Trophoblast cell (in vitro differentiated cells and primary cell): ENCODE measurements at regions not wholly inside any gene's neighbourhood (a gene's known extent, or its start where the extent isn't known, plus 50 kb on each side); places are given as distances from the start of the nearest gene placed in this dataset.

Source experiments
- DNase-seq, 2 donors: peaks; one replicate each; pipeline ENCODE4 v3.0.0-alpha.2; 2016
- H2AFZ ChIP-seq: 2 replicates; pipeline ENCODE4 v1.6.1; 2013; ENCODE audit warnings: low read length, moderate library complexity, mild to moderate bottlenecking; ENCODE audit not compliant: insufficient read depth, poor library complexity
- H2AK5ac ChIP-seq: 2 replicates; pipeline ENCODE4 v1.6.1; 2013; ENCODE audit warnings: mild to moderate bottlenecking, low read length
- H2BK120ac ChIP-seq: 2 replicates; pipeline ENCODE4 v1.6.1; 2013; ENCODE audit warnings: low read length, mild to moderate bottlenecking, moderate library complexity; ENCODE audit not compliant: insufficient read depth, poor library complexity
- H2BK12ac ChIP-seq: 2 replicates; pipeline ENCODE4 v1.6.1; 2013; ENCODE audit warnings: mild to moderate bottlenecking, low read length, moderate library complexity
- H2BK5ac ChIP-seq: 2 replicates; pipeline ENCODE4 v1.6.1; 2013; ENCODE audit warnings: low read length, low read depth, moderate library complexity, mild to moderate bottlenecking; ENCODE audit not compliant: poor library complexity
- H3K14ac ChIP-seq: 2 replicates; pipeline ENCODE4 v1.6.1; 2013; ENCODE audit warnings: mild to moderate bottlenecking, low read length
- H3K18ac ChIP-seq: 2 replicates; pipeline ENCODE4 v1.6.1; 2013; ENCODE audit warnings: mild to moderate bottlenecking, low read length
- H3K23ac ChIP-seq: 2 replicates; pipeline ENCODE4 v1.6.1; 2013; ENCODE audit warnings: low read length
- H3K27ac ChIP-seq: 2 replicates; pipeline ENCODE4 v1.5.1; 2013; ENCODE audit warnings: low read depth, mild to moderate bottlenecking, inconsistent platforms, low read length, moderate library complexity
- H3K27me3 ChIP-seq: 2 replicates; pipeline ENCODE4 v1.6.1; 2013; ENCODE audit warnings: inconsistent platforms, mild to moderate bottlenecking, low read length, moderate library complexity; ENCODE audit not compliant: insufficient read depth
- H3K36me3 ChIP-seq, 2 experiments: 1 replicate in 1 of 2; 2 replicates in 1 of 2; pipeline ENCODE4 v1.6.1; 2013; ENCODE audit warnings: low read length in 2 of 2, mild to moderate bottlenecking in 2 of 2, moderate library complexity in 1 of 2; ENCODE audit not compliant: insufficient read depth in 2 of 2, control insufficient read depth in 1 of 2
- H3K4ac ChIP-seq: 2 replicates; pipeline ENCODE4 v1.6.1; 2013; ENCODE audit warnings: low read depth, mild to moderate bottlenecking, low read length, moderate library complexity
- H3K4me1 ChIP-seq, 2 experiments: 1 replicate in 1 of 2; 2 replicates in 1 of 2; pipeline ENCODE4 v1.6.1; 2013; ENCODE audit warnings: low read length in 2 of 2, mild to moderate bottlenecking in 2 of 2, moderate library complexity in 1 of 2; ENCODE audit not compliant: insufficient read depth in 2 of 2, control insufficient read depth in 1 of 2
- H3K4me2 ChIP-seq: 2 replicates; pipeline ENCODE4 v1.6.1; 2013; ENCODE audit warnings: inconsistent platforms, mild to moderate bottlenecking, low read length, moderate library complexity
- H3K4me3 ChIP-seq: 2 replicates; pipeline ENCODE4 v1.5.1; 2013; ENCODE audit warnings: mild to moderate bottlenecking, low read depth, low read length, inconsistent platforms
- H3K79me1 ChIP-seq: one replicate; pipeline ENCODE4 v1.6.1; 2013; ENCODE audit warnings: low read length
- H3K79me2 ChIP-seq: 2 replicates; pipeline ENCODE4 v1.6.1; 2013; ENCODE audit warnings: low read length, mild to moderate bottlenecking; ENCODE audit not compliant: control insufficient read depth, insufficient read depth, poor library complexity
- H3K9ac ChIP-seq: 2 replicates; pipeline ENCODE4 v1.6.1; 2013; ENCODE audit warnings: mild to moderate bottlenecking, low read length
- H3K9me3 ChIP-seq: 2 replicates; pipeline ENCODE4 v1.6.1; 2013; ENCODE audit warnings: low read depth, mild to moderate bottlenecking, control low read depth, inconsistent platforms, low read length; ENCODE audit not compliant: insufficient read depth
- H4K12ac ChIP-seq: 2 replicates; pipeline ENCODE4 v1.6.1; 2013; ENCODE audit warnings: low read depth, mild to moderate bottlenecking, low read length, moderate library complexity
- H4K8ac ChIP-seq: 2 replicates; pipeline ENCODE4 v1.6.1; 2013; ENCODE audit warnings: low read depth, mild to moderate bottlenecking, low read length, moderate library complexity
- H4K91ac ChIP-seq: one replicate; pipeline ENCODE4 v1.6.1; 2013; ENCODE audit warnings: low read depth, mild to moderate bottlenecking, low read length, moderate library complexity
- WGBS: extraction: QIAGEN DNeasy Blood & Tissue Kit; methylation state at CpG from one replicate; pipeline ENCODE4 v1.1.7; 2013; ENCODE audit warnings: missing lambda C conversion rate; ENCODE audit not compliant: insufficient read length, insufficient coverage; ENCODE audit errors: extremely low coverage; 5-methylcytosine and 5-hydroxymethylcytosine counted together

DNA sequence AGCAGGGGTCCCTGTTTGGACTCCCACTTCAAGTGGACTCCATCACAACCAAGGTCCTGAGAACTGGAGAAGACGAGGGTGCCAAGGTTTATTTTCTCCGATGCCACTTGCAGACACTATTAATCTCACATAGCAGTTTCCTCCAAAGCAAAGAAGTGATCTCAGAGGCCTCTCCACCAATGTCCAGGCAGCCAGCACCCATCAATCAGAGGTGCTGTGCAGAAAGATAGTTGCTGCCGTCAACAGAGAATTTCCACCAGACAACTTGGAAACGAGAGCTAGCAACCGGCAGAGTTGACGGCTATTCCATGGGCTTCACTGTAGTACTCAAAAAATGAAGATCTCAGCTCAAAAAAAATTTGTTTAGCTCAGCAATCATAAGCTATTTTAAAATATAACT lies 438.6 kb upstream of the PFKP start:
- Histone ChIP-seq H3K23ac (no peak overlapping the region), H3K14ac (no peak overlapping the region), H3K9ac (peak overlapping the region; percentile 15), H4K12ac (no peak overlapping the region), H3K79me2 (no peaks in the 10 kb centered on the region), H3K27me3 (no peaks in the 10 kb centered on the region), H3K9me3 (no peaks in the 10 kb centered on the region), H3K4me2 (no peak overlapping the region), H3K36me3 (no peaks in the 10 kb centered on the region), H2BK120ac (no peak overlapping the region), H2BK5ac (no peak overlapping the region), H4K8ac (no peak overlapping the region), H2AFZ (no peak overlapping the region), H3K4me1 (no peaks in the 10 kb centered on the region), H3K4ac (no peak overlapping the region), H4K91ac (no peak overlapping the region), H3K18ac (no peak overlapping the region), H3K4me3 (no peak overlapping the region), H3K79me1 (no peaks in the 10 kb centered on the region), H3K27ac (no peak overlapping the region), H2AK5ac (no peak overlapping the region), H2BK12ac (no peak overlapping the region)
- WGBS = no CpG with 5 or more reads among the region's 6 CpGs
- no peak for DNase-seq

- H2BK5ac ChIP-seq = no peak overlapping the region
- no peak overlapping the region for H3K4ac ChIP-seq
- no peaks in the 10 kb centered on the region for H3K9me3 ChIP-seq
- no peak overlapping the region for H2AK5ac ChIP-seq
- no peak overlapping the region for H3K4me3 ChIP-seq
- H3K36me3 ChIP-seq = no peaks in the 10 kb centered on the region
- H3K27ac ChIP-seq = no peak overlapping the region
- H3K4me1 ChIP-seq = no peaks in the 10 kb centered on the region
- no peak overlapping the region for H3K4me2 ChIP-seq
- H3K27me3 ChIP-seq = no peaks in the 10 kb centered on the region
- no peak overlapping the region for H2BK12ac ChIP-seq
- H3K23ac ChIP-seq = no peak overlapping the region
- H2BK120ac ChIP-seq = no peak overlapping the region
- H3K79me1 ChIP-seq = no peaks in the 10 kb centered on the region
- no peak for DNase-seq
- H3K9ac ChIP-seq = no peak overlapping the region
- H3K79me2 ChIP-seq = no peaks in the 10 kb centered on the region
- no peak overlapping the region for H4K12ac ChIP-seq
- H3K14ac ChIP-seq = no peak overlapping the region
- H4K8ac ChIP-seq = no peak overlapping the region
- H3K18ac ChIP-seq = no peak overlapping the region
- WGBS = no CpG with 5 or more reads among the region's 1 CpG
- H2AFZ ChIP-seq = no peak overlapping the region
- H4K91ac ChIP-seq = no peak overlapping the region
These were observed 439.4 kb upstream of the PFKP start for GRCh38 chr10:2627969-2628368.

GRCh38 chr10:2625094-2625493 lies 442.3 kb upstream of the PFKP start:
- Histone ChIP-seq H3K14ac (no peak overlapping the region), H3K9ac (no peak overlapping the region), H3K4me2 (no peak overlapping the region), H3K9me3 (no peaks in the 10 kb centered on the region), H2BK12ac (no peak overlapping the region), H4K91ac (no peak overlapping the region), H4K8ac (no peak overlapping the region), H3K36me3 (no peaks in the 10 kb centered on the region), H2BK120ac (no peak overlapping the region), H4K12ac (no peak overlapping the region), H3K27me3 (no peaks in the 10 kb centered on the region), H3K27ac (no peak overlapping the region), H3K23ac (no peak overlapping the region), H3K4me3 (no peak overlapping the region), H2BK5ac (no peak overlapping the region), H2AFZ (no peak overlapping the region), H2AK5ac (no peak overlapping the region), H3K79me1 (no peaks in the 10 kb centered on the region), H3K79me2 (no peaks in the 10 kb centered on the region), H3K18ac (no peak overlapping the region), H3K4me1 (no peaks in the 10 kb centered on the region), H3K4ac (no peak overlapping the region)
- no CpG with 5 or more reads among the region's 10 CpGs for WGBS
- DNase-seq = no peak

GRCh38 chr10:2623675-2624274 lies 443.6 kb upstream of the PFKP start:
- no CpG with 5 or more reads among the region's 12 CpGs for WGBS
- H2AK5ac ChIP-seq = no peak overlapping the region
- DNase-seq = no peak

More at GRCh38 chr10:2623675-2624274, 443.6 kb upstream of the PFKP start:
- Histone ChIP-seq H3K4me1 (no peaks in the 10 kb centered on the region), H3K79me1 (no peaks in the 10 kb centered on the region), H2BK120ac (no peak overlapping the region), H3K79me2 (no peaks in the 10 kb centered on the region), H3K4ac (no peak overlapping the region), H3K23ac (no peak overlapping the region), H3K4me3 (no peak overlapping the region), H4K91ac (no peak overlapping the region), H3K9ac (no peak overlapping the region), H3K18ac (no peak overlapping the region), H2BK5ac (no peak overlapping the region), H3K27ac (no peak overlapping the region), H3K27me3 (no peaks in the 10 kb centered on the region), H4K12ac (no peak overlapping the region), H3K9me3 (no peaks in the 10 kb centered on the region), H2AFZ (no peak overlapping the region), H4K8ac (no peak overlapping the region), H3K36me3 (no peaks in the 10 kb centered on the region), H3K4me2 (no peak overlapping the region), H2BK12ac (no peak overlapping the region), H3K14ac (no peak overlapping the region)
